CD1c-positive myeloid dendritic cell (primary cell): ENCODE measurements at regions not wholly inside any gene's neighbourhood (a gene's known extent, or its start where the extent isn't known, plus 50 kb on each side); places are given as distances from the start of the nearest gene placed in this dataset.

Experiments used
- DNase-seq: peaks from one replicate; pipeline ENCODE4 v3.0.0-alpha.2; 2016; ENCODE audit errors: extremely low spot score

- no peak for DNase-seq
Observed at GRCh38 chr1:29718791-29719190, 482.5 kb downstream of the PTPRU start.

- DNase-seq: no peak
Observed at GRCh38 chr1:29716306-29716705, 480.0 kb downstream of the PTPRU start.

GRCh38 chr1:29713857-29714256 is 477.5 kb downstream of the PTPRU start:
- DNase-seq: no peak

- no peak for DNase-seq
Observed at GRCh38 chr1:29712801-29713200, 476.5 kb downstream of the PTPRU start.

GRCh38 chr1:29712284-29712651 is 475.9 kb downstream of the PTPRU start:
- DNase-seq: no peak

- DNase-seq: peak; percentile 73
Observed at GRCh38 chr1:29711582-29712283, 475.4 kb downstream of the PTPRU start.

GRCh38 chr1:29709704-29710280 is 473.5 kb downstream of the PTPRU start:
- DNase-seq: no peak

- DNase-seq: no peak
Observed at GRCh38 chr1:29708796-29709703, 472.7 kb downstream of the PTPRU start.

- no peak for DNase-seq
Observed at GRCh38 chr1:29708381-29708780, 472.1 kb downstream of the PTPRU start.

GRCh38 chr1:29707796-29708195 is 471.5 kb downstream of the PTPRU start:
- DNase-seq: no peak

GRCh38 chr1:29706936-29707335 is 470.6 kb downstream of the PTPRU start:
- DNase-seq: peak; percentile 26

GRCh38 chr1:29704430-29704829 is 468.1 kb downstream of the PTPRU start:
- DNase-seq: no peak

GRCh38 chr1:29703596-29704370 is 467.5 kb downstream of the PTPRU start:
- peak; percentile 12 for DNase-seq

GRCh38 chr1:29700491-29700890 is 464.2 kb downstream of the PTPRU start:
- DNase-seq: no peak

GRCh38 chr1:29698626-29699025 is 462.3 kb downstream of the PTPRU start:
- DNase-seq: no peak

GRCh38 chr1:29698033-29698432 is 461.7 kb downstream of the PTPRU start:
- DNase-seq: peak; percentile 14

- no peak for DNase-seq
Observed at GRCh38 chr1:29697391-29697780, 461.1 kb downstream of the PTPRU start.

- no peak for DNase-seq
Observed at GRCh38 chr1:29696656-29697390, 460.5 kb downstream of the PTPRU start.

GRCh38 chr1:29695803-29696202 is 459.5 kb downstream of the PTPRU start:
- DNase-seq: no peak

- no peak for DNase-seq
Observed at GRCh38 chr1:29695036-29695435, 458.7 kb downstream of the PTPRU start.

- no peak for DNase-seq
Observed at GRCh38 chr1:29691499-29691898, 455.2 kb downstream of the PTPRU start.
